ENCODE measurements at regions not wholly inside any gene's neighbourhood (a gene's known extent, or its start where the extent isn't known, plus 50 kb on each side); places are given as distances from the start of the nearest gene placed in this dataset.

GRCh38 chr19:31969016-31969415, 376.4 kb upstream of the ZNF507 start:
- WGBS, 2 experiments (ENCODE audit: extremely low coverage in 1 of 2, insufficient coverage in 1 of 2, insufficient read length in 1 of 2, insufficient replicate concordance in 2 of 2, low coverage in 1 of 2, low lambda C conversion rate in 2 of 2, missing lambda C conversion rate in 1 of 2) = 82% methylated on average over 5 of the region's 5 CpGs; no CpG with 5 or more reads in 1 of the 2 experiments
- H3K23ac ChIP-seq (ENCODE audit: insufficient read length) = no peak overlapping the region
- no peaks in the 10 kb centered on the region for H3K27me3 ChIP-seq (replicated peaks in 1 of 4; ENCODE audit: control insufficient read depth in 3 of 4, extremely low read depth in 1 of 4, insufficient read depth in 3 of 4, low read length in 3 of 4)
- H3K14ac ChIP-seq (ENCODE audit: insufficient read length) = no peak overlapping the region
- H4K8ac ChIP-seq (ENCODE audit: extremely low read depth, insufficient read depth, low read length) = no peak overlapping the region
- no peaks in the 10 kb centered on the region for H3K23me2 ChIP-seq (ENCODE audit: low read depth, low read length)
- CTCF ChIA-PET (ENCODE audit: partially characterized antibody) = interaction anchor here (0.9 to 1.1 kb wide), 2 partner anchors 9 to 11 kb away, joined by 3 to 4 read pairs; no protein-coding TSS in a partner anchor
- H3K4me1 ChIP-seq (replicated peaks in 1 of 4; ENCODE audit: control insufficient read depth in 3 of 4, insufficient read depth in 4 of 4, low read length in 3 of 4) = no peaks in the 10 kb centered on the region
- H2AFZ ChIP-seq (ENCODE audit: low read length) = no peak overlapping the region
- no peak overlapping the region for H4K91ac ChIP-seq (replicated peaks; ENCODE audit: insufficient read length, low read length)
- H2BK5ac ChIP-seq (ENCODE audit: low read depth, low read length) = no peak overlapping the region
- H2BK20ac ChIP-seq (ENCODE audit: low read length) = no peak overlapping the region
- no peaks in the 10 kb centered on the region for H3K79me2 ChIP-seq (ENCODE audit: control insufficient read depth in 1 of 2, insufficient read depth in 2 of 2, low read length in 2 of 2)
- H3K79me1 ChIP-seq (ENCODE audit: low read depth, low read length) = no peaks in the 10 kb centered on the region
- DNase-seq (ENCODE audit: low read depth in 1 of 2, low spot score in 2 of 2) (no peak), FAIRE-seq (no peak)
- no peak overlapping the region for H2BK120ac ChIP-seq (replicated peaks; ENCODE audit: low read depth, low read length)
- no peak overlapping the region for H4K5ac ChIP-seq (ENCODE audit: insufficient read length, low read depth, low read length)
- H3K18ac ChIP-seq (ENCODE audit: extremely low read depth, low read length) = no peak overlapping the region
- no peak overlapping the region for H2BK15ac ChIP-seq (ENCODE audit: low read length)
- no peak overlapping the region for H3K27ac ChIP-seq (ENCODE audit: low read depth, low read length)
- no peak overlapping the region for H3K9ac ChIP-seq (replicated peaks in 1 of 4; ENCODE audit: extremely low read depth in 1 of 4, low read depth in 3 of 4, low read length in 3 of 4)
- H3K36me3 ChIP-seq (ENCODE audit: control insufficient read depth in 2 of 4, insufficient read depth in 4 of 4, low read length in 3 of 4) = no peaks in the 10 kb centered on the region
- no peaks in the 10 kb centered on the region for H4K20me1 ChIP-seq (replicated peaks in 1 of 2; ENCODE audit: control insufficient read depth in 1 of 2, insufficient read depth in 2 of 2, low read length in 2 of 2)
- H3K56ac ChIP-seq (replicated peaks; ENCODE audit: insufficient read length, low read depth, low read length) = no peak overlapping the region
- POLR2A ChIA-PET (ENCODE audit: partially characterized antibody) = no interaction called here
- H2BK12ac ChIP-seq (ENCODE audit: low read depth, low read length) = no peak overlapping the region
- no peak overlapping the region for H3K4me2 ChIP-seq (ENCODE audit: insufficient read depth in 1 of 2, low read depth in 2 of 2, low read length in 2 of 2)
- H3K4ac ChIP-seq (replicated peaks; ENCODE audit: insufficient read length, low read depth, low read length) = no peak overlapping the region
- no peaks in the 10 kb centered on the region for H3K9me3 ChIP-seq (ENCODE audit: insufficient read depth in 2 of 2, low read depth in 1 of 2, low read length in 1 of 2)
- H3K4me3 ChIP-seq (ENCODE audit: extremely low read depth in 1 of 4, insufficient read depth in 2 of 4, low read depth in 3 of 4, low read length in 4 of 4) = no peak overlapping the region
- H2AK5ac ChIP-seq (ENCODE audit: low read depth, low read length) = no peak overlapping the region
- no peak for TF ChIP-seq CHD7 (IDR thresholded peaks at IDR 0.05; ENCODE audit: insufficient replicate concordance, low read length)
